ENCODE measurements at regions not wholly inside any gene's neighbourhood (a gene's known extent, or its start where the extent isn't known, plus 50 kb on each side); places are given as distances from the start of the nearest gene placed in this dataset.

- peaks cover 8% of the 10 kb centered on the region in 2 donors for H3K4me1 ChIP-seq
- H3K27me3 ChIP-seq: no peaks in the 10 kb centered on the region
- intact Hi-C loops (cut with DNase I): no loop called here
- no peak overlapping the region for H3K4me3 ChIP-seq
- no peaks in the 10 kb centered on the region for H3K36me3 ChIP-seq
- DNase-seq (ENCODE audit: low spot score in 2 of 2): peak in 1 of 2 donors; percentile 73
- H3K27ac ChIP-seq: peak overlapping the region; percentile 79 to 90
- H3K9me3 ChIP-seq: peaks cover 6 to 7% of the 10 kb centered on the region in 2 donors
- TF ChIP-seq CTCF (IDR thresholded peaks at IDR 0.05): no peak
Observed at GRCh38 chr2:215528555-215528954, 92.7 kb upstream of the FN1 start.

- no peak for DNase-seq (ENCODE audit: low spot score in 2 of 2)
- H3K27me3 ChIP-seq: no peaks in the 10 kb centered on the region
- no peaks in the 10 kb centered on the region for H3K9me3 ChIP-seq
- intact Hi-C loops (cut with DNase I): no loop called here
- H3K27ac ChIP-seq: peak overlapping the region; percentile 53 to 90
- TF ChIP-seq CTCF (IDR thresholded peaks at IDR 0.05): no peak
- H3K4me1 ChIP-seq: peaks cover 8% of the 10 kb centered on the region in 2 donors
- H3K4me3 ChIP-seq: no peak overlapping the region
- H3K36me3 ChIP-seq: no peaks in the 10 kb centered on the region
Observed at GRCh38 chr2:215527736-215528135, 91.9 kb upstream of the FN1 start.

- no peaks in the 10 kb centered on the region for H3K9me3 ChIP-seq
- H3K27me3 ChIP-seq: no peaks in the 10 kb centered on the region
- no peak for TF ChIP-seq CTCF (IDR thresholded peaks at IDR 0.05)
- H3K27ac ChIP-seq: no peak overlapping the region
- intact Hi-C loops (cut with DNase I): no loop called here
- no peak overlapping the region for H3K4me3 ChIP-seq
- no peak for DNase-seq (ENCODE audit: low spot score in 2 of 2)
- peaks cover 6 to 8% of the 10 kb centered on the region in 2 donors for H3K4me1 ChIP-seq
- H3K36me3 ChIP-seq: no peaks in the 10 kb centered on the region
Observed at GRCh38 chr2:215526341-215526740, 90.5 kb upstream of the FN1 start.

GRCh38 chr2:215522237-215522636, 86.4 kb upstream of the FN1 start:
- H3K4me3 ChIP-seq: no peak overlapping the region
- H3K27me3 ChIP-seq: no peaks in the 10 kb centered on the region
- no peaks in the 10 kb centered on the region for H3K9me3 ChIP-seq
- no peak overlapping the region for H3K27ac ChIP-seq
- no peak for DNase-seq (ENCODE audit: low spot score in 2 of 2)
- H3K4me1 ChIP-seq: no peaks in the 10 kb centered on the region
- intact Hi-C loops (cut with DNase I): no loop called here
- no peaks in the 10 kb centered on the region for H3K36me3 ChIP-seq
- TF ChIP-seq CTCF (IDR thresholded peaks at IDR 0.05): no peak

GRCh38 chr2:215521031-215521430, 85.2 kb upstream of the FN1 start:
- H3K9me3 ChIP-seq: no peaks in the 10 kb centered on the region
- no peak for TF ChIP-seq CTCF (IDR thresholded peaks at IDR 0.05)
- no peak overlapping the region for H3K27ac ChIP-seq
- H3K4me1 ChIP-seq: no peaks in the 10 kb centered on the region
- no peak overlapping the region for H3K4me3 ChIP-seq
- no peak for DNase-seq (ENCODE audit: low spot score in 2 of 2)
- no peaks in the 10 kb centered on the region for H3K36me3 ChIP-seq
- H3K27me3 ChIP-seq: no peaks in the 10 kb centered on the region
- intact Hi-C loops (cut with DNase I): no loop called here

- H3K27ac ChIP-seq: no peak overlapping the region
- TF ChIP-seq CTCF (IDR thresholded peaks at IDR 0.05): no peak
- no peaks in the 10 kb centered on the region for H3K27me3 ChIP-seq
- H3K4me3 ChIP-seq: no peak overlapping the region
- intact Hi-C loops (cut with DNase I): no loop called here
- no peaks in the 10 kb centered on the region for H3K36me3 ChIP-seq
- no peak for DNase-seq (ENCODE audit: low spot score in 2 of 2)
- H3K4me1 ChIP-seq: no peaks in the 10 kb centered on the region
- no peaks in the 10 kb centered on the region for H3K9me3 ChIP-seq
Observed at GRCh38 chr2:215517391-215517790, 81.5 kb upstream of the FN1 start.

Data from ascending aorta (tissue), 2 donors.